Body of pancreas (tissue), 4 donors: ENCODE measurements at regions not wholly inside any gene's neighbourhood (a gene's known extent, or its start where the extent isn't known, plus 50 kb on each side); places are given as distances from the start of the nearest gene placed in this dataset.
"Not testable (repeated sequence)": the region's sequence is repeated elsewhere in the genome, so short reads cannot be mapped to it uniquely, and the experiment has no call there.

Experiments used
- ATAC-seq: fragments of 150-250 bp; one replicate; pipeline ENCODE4 v1.9.1; 2016
- DNase-seq, 4 donors: peaks; one replicate each; pipeline ENCODE4 v3.0.0-alpha.2; 2019
- H3K27ac ChIP-seq, 4 donors: fragments of 200-600 bp; sonication (generic); 1 replicate in 3 of 4; 2 replicates in 1 of 4; pipeline versions ENCODE4 v1.5.1 to v1.6.1; 2016 to 2019; ENCODE audit warnings: mild to moderate bottlenecking in 1 of 4, mixed read lengths in 1 of 4, moderate library complexity in 1 of 4
- H3K27me3 ChIP-seq, 2 donors: fragments of 200-600 bp; sonication (generic); one replicate each; pipeline ENCODE4 v1.6.0; 2016; ENCODE audit warnings: mild to moderate bottlenecking in 1 of 2
- H3K36me3 ChIP-seq, 2 donors: fragments of 200-600 bp; sonication (generic); replicated peaks in 1 of 2; 2 replicates each; pipeline ENCODE4 v1.5.1; 2016; ENCODE audit warnings: low read depth in 2 of 2; ENCODE audit not compliant: insufficient read depth in 1 of 2
- H3K4me1 ChIP-seq: fragments of 200-600 bp; sonication (generic); one replicate; pipeline ENCODE4 v1.6.0; 2016
- H3K4me3 ChIP-seq, 2 donors: fragments of 200-600 bp; sonication (generic); 1 replicate in 1 of 2; 2 replicates in 1 of 2; pipeline ENCODE4 v1.5.1; 2016 to 2019
- H3K9me3 ChIP-seq, 3 donors: fragments of 200-600 bp; sonication (generic); 1 replicate in 2 of 3; 2 replicates in 1 of 3; pipeline ENCODE4 v1.5.1; 2016
- CTCF ChIP-seq, 7 experiments: fragments of 450-650 bp in 4 of 7; fragments of 200-600 bp in 3 of 7; sonication (generic) in 3 of 7; IDR thresholded peaks; one replicate each; pipeline ENCODE4 v1.5.1; 2016 to 2019; ENCODE audit warnings: antibody characterized with exemption in 7 of 7
- POLR2A ChIP-seq, 3 donors: fragments of 450-650 bp; IDR thresholded peaks; one replicate each; pipeline ENCODE4 v1.6.1; 2016; ENCODE audit warnings: antibody characterized with exemption in 3 of 3, mild to moderate bottlenecking in 2 of 3
- WGBS, 2 donors: methylation state at CpG; one replicate each; pipeline ENCODE4 v1.1.5; 2017; 5-methylcytosine and 5-hydroxymethylcytosine counted together
- intact Hi-C: fragments of 100-400 bp; cut with DNase I; formaldehyde crosslinking; loops from one replicate; pipeline ENCODE4 v1.15.1; 2023

GRCh38 chr6:40832691-40833090, 206.3 kb downstream of the UNC5CL start:
- Histone ChIP-seq H3K36me3 (no peaks in the 10 kb centered on the region), H3K27me3 (no peaks in the 10 kb centered on the region), H3K4me3 (no peak overlapping the region), H3K9me3 (no peaks in the 10 kb centered on the region), H3K4me1 (no peaks in the 10 kb centered on the region), H3K27ac (no peak overlapping the region)
- ATAC-seq, result no peak
- DNase-seq, result no peak
- no peak for TF ChIP-seq POLR2A (IDR thresholded peaks at IDR 0.05)
- no peak for TF ChIP-seq CTCF (IDR thresholded peaks at IDR 0.05)
- 60 to 64% methylated on average over 4 of the region's 4 CpGs for WGBS, 2 donors
- intact Hi-C loops, result no loop called here

GRCh38 chr6:40831381-40831780, 207.6 kb downstream of the UNC5CL start:
- Histone ChIP-seq H3K4me3 (no peak overlapping the region), H3K27ac (no peak overlapping the region), H3K27me3 (no peaks in the 10 kb centered on the region), H3K36me3 (no peaks in the 10 kb centered on the region), H3K4me1 (no peaks in the 10 kb centered on the region), H3K9me3 (no peaks in the 10 kb centered on the region)
- DNase-seq (no peak), ATAC-seq (no peak)
- intact Hi-C loops, result no loop called here
- WGBS, 2 donors, result 70 to 74% methylated on average over 3 of the region's 3 CpGs
- no peak for TF ChIP-seq POLR2A (IDR thresholded peaks at IDR 0.05)
- no peak for TF ChIP-seq CTCF (IDR thresholded peaks at IDR 0.05)

- TF ChIP-seq CTCF (IDR thresholded peaks at IDR 0.05) (no peak), POLR2A (IDR thresholded peaks at IDR 0.05) (no peak)
- Histone ChIP-seq H3K36me3 (no peaks in the 10 kb centered on the region), H3K27ac (no peak overlapping the region), H3K4me3 (no peak overlapping the region), H3K4me1 (no peaks in the 10 kb centered on the region), H3K27me3 (no peaks in the 10 kb centered on the region), H3K9me3 (no peaks in the 10 kb centered on the region)
- intact Hi-C loops, result no loop called here
- DNase-seq, result no peak
- 76 to 82% methylated on average over 2 of the region's 2 CpGs for WGBS, 2 donors
- ATAC-seq, result no peak
These were observed 213.9 kb downstream of the UNC5CL start for GRCh38 chr6:40825102-40825501.

- peak; percentile 60 for ATAC-seq
- TF ChIP-seq CTCF (IDR thresholded peaks at IDR 0.05), result peak in 6 of 7 experiments; percentile 47 to 62 (median 54)
- H3K27ac ChIP-seq, intact Hi-C loops, H3K4me1 ChIP-seq, H3K36me3 ChIP-seq, H3K9me3 ChIP-seq, H3K4me3 ChIP-seq, H3K27me3 ChIP-seq: not testable (repeated sequence)
- WGBS, 2 donors, result 41 to 45% methylated on average over 12 of the region's 12 CpGs
- DNase-seq, result peak; percentile 58 to 66 (median 62)
These were observed 214.8 kb downstream of the UNC5CL start for GRCh38 chr6:40823917-40824891.

GRCh38 chr6:40822619-40823018, 216.4 kb downstream of the UNC5CL start:
- TF ChIP-seq CTCF (IDR thresholded peaks at IDR 0.05) (no peak), POLR2A (IDR thresholded peaks at IDR 0.05) (no peak)
- ATAC-seq, result no peak
- intact Hi-C loops, result no loop called here
- H3K4me1 ChIP-seq, result no peaks in the 10 kb centered on the region
- no peak for DNase-seq
- H3K27me3 ChIP-seq, result no peaks in the 10 kb centered on the region
- no peaks in the 10 kb centered on the region for H3K9me3 ChIP-seq
- H3K27ac ChIP-seq, result no peak overlapping the region
- H3K4me3 ChIP-seq, result no peak overlapping the region
- no peaks in the 10 kb centered on the region for H3K36me3 ChIP-seq
- WGBS, 2 donors, result 53 to 57% methylated on average over 4 of the region's 4 CpGs
